NCI-H526 treated with DMSO at 0.1 percent for 48 hours (cell line): ENCODE measurements at regions not wholly inside any gene's neighbourhood (a gene's known extent, or its start where the extent isn't known, plus 50 kb on each side); places are given as distances from the start of the nearest gene placed in this dataset.

ENCODE experiments used
- DNase-seq: peaks from one replicate; lab custom pipeline; 2025; lab: John Stamatoyannopoulos, UW

GRCh38 chr2:8044046-8044594, 637.7 kb upstream of the ID2 start:
- no peak for DNase-seq

DNA sequence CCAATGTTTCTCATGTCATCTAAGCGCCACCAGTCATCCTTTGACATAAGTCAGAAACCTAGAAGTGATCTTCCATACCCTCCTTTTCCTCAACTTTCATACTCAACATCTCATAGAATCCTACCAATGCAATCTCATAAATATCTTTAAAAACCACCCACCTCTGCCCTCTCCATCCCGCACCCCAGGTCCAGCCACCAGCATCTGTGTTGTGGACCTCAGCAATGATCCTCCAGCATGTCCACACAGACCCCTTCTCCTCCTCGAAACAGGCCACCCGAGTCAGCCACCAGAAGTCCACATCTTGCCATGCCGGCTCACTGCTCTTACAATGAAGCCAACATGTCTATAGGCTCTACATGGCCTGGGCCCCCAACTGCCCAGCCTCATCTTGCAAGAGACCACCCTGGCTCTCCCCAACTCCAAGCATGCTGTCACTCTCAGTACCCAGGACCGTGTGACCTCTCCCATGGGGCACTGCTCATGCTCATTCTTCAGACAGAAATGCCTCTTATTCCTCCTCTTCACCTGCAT, 636.7 kb upstream of the ID2 start:
- DNase-seq, result no peak

- DNase-seq, result no peak
These were observed 635.0 kb upstream of the ID2 start for GRCh38 chr2:8046849-8047248.

GRCh38 chr2:8049176-8049575, 632.7 kb upstream of the ID2 start:
- no peak for DNase-seq

- DNase-seq, result no peak
These were observed 631.8 kb upstream of the ID2 start for GRCh38 chr2:8049851-8050571.

GRCh38 chr2:8053216-8053615, 628.6 kb upstream of the ID2 start:
- DNase-seq, result no peak

DNA sequence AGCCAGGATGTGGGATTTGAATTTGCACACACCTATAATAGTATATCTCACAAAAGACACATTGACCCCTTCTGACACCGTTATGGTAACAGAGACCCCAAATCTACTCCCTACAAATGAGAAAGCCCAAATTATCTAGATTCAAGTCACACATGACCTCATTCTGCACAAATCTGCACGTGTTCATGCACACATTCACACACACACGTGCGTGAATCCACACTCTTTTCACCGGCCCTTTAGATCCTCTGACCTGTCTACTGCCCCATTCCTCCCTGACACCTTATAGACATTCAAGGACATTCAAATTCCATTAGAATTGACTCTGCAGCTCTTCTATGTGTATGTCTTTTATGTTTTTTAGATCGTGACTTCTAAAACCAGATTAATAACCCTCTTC, 627.8 kb upstream of the ID2 start:
- no peak for DNase-seq

DNA sequence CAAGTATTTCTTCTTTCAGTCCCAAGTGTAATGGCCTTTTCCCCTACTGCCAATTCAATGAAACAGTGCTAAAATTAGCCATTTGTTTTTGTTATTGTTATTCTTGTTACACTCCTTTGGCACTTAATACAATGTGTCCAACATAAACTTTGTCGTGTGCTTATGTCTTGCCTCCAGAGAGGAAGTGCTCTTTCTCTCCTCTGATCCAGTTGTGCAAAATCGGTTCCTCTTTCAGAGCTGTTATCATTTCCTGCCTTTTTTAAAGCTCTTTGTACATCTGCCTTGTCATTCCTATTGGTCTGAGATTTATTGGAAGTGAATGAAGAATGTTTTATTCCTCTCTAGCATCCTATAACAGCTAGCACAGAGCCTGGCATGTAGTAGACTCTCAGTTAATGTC, 623.2 kb upstream of the ID2 start:
- no peak for DNase-seq

DNA sequence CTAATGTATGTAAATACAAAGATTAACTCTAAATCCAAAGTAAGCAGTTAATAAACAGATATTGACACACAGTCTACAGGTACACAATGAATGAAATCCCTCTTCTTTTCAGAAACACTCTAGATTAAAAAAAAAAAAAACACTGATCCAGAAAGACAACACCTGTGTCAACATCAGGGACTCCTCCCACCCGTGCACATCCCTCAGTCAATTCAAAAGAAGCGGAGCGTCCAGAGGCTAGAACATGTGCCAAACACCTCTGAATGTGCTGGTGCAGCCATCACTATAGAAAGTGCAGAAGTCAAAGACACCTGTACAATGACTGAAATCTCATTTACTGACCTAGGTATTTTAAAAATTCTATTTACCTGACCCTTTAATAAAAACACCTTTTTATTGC, 622.6 kb upstream of the ID2 start:
- no peak for DNase-seq

DNA sequence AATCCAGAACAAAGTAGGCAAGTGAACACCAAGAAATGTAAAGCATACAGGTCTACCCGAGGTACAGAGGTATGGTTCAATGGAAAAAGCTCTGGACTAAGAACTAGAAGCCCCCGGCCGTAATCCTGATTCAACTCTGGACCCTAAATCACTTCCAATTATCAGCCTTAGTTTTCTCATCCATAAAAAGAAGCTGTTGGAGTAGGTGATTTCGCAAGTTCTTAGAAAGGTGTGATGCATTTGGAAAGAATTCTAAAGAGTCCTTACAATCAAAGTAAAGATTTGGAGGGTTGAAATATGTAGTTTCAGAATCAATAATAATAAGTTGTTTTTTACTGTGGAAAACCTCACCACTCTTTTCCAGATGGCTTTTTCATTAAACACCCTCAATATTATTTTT, 622.1 kb upstream of the ID2 start:
- DNase-seq, result no peak

- DNase-seq, result no peak
These were observed 620.6 kb upstream of the ID2 start for GRCh38 chr2:8061219-8061618.

DNA sequence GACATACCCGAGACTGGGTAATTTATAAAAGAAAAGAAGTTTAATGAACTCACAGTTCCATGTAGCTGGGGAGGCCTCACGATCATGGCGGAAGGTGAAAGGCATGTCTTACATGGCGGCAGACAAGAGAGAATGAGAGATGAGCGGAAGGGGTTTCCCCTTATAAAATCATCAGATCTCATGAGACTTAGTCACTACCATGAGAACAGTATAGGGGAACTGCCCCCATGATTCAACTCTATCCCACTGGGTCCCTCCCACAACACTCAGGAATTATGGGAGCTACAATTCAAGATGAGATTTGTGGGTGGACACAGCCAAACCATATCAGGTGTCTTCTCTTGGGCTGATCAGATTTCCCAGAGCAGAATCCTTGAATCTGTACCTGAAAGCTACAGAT, 617.3 kb upstream of the ID2 start:
- no peak for DNase-seq

GRCh38 chr2:8065191-8065590, 616.7 kb upstream of the ID2 start:
- DNase-seq, result no peak

- DNase-seq, result no peak
These were observed 614.0 kb upstream of the ID2 start for GRCh38 chr2:8067784-8068336.

DNA sequence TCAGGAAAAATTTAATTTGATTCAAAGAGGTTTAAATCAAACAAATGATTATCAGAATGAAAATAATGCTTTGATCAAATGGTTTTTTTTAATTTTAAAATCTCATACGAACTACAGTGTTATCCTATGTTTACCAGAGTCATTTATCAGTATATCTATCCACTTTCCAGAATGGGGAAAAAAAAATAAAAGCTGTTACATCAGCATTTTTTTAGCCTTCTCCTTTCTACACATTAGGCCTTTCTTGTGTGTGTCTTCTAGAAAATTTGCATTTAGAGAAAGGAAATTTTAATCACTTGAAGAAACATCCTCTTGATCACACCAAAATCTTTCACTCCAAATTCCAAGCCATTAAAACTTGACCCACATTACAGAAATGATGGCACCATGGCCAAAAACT, 608.9 kb upstream of the ID2 start:
- no peak for DNase-seq

DNA sequence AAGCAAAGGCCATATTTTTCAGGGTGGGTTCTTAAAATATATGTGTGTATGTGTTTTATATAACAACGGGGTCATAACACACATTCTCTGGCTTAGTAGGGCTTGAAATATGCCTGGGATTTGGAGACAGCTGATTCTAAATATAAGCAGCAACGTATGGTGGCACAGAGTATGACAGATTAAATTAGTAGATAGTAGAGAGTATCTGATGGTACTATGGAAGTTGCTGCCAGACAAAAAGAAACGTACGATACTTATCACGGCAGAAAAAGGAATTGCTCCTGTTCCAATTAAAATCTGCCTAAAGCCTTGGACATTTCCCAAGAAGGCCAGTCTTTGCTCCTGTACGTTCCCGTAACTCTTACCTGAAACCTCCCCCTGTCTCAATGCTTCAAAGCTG, 607.9 kb upstream of the ID2 start:
- no peak for DNase-seq

DNA sequence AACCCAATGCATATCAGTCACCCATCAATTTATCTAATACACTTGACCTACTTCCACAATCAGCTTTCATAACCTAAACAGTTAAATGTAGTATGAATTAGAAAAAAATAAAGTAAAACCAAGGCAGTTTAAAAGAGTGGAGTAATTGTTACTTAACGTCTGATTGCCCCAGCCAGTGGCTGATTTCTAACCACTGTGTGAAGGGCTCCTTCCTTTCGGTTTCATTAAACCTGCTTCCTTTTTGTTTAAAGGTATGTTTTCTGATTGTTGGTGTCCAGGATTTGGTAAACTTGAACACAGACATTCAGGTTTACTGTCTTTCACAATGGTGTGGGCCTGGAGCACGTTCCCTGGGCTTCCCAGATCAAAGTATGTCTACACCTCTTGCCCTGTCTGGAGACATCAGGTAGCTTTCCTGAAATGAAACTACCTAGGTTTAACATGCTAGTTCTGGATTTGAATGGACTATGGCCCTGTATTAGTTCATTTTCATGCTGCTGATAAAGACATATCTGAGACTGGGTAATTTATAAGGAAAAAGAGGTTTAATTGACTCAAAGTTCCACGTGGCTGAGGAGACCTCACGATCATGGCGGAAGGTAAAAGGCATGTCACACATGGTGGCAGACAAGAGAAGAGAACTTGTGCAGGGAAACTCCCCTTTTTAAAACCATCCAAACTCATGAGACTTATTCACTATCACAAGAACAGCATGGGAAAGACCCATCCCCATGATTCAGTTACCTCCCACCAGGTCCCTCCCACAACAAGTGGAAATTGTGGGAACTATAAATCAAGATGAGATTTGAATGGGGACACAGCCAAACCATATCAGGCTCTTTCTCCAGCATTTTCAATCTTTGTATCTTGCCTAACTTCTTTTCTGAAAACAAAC, 605.2 kb upstream of the ID2 start:
- DNase-seq, result no peak

- DNase-seq, result no peak
These were observed 603.2 kb upstream of the ID2 start for GRCh38 chr2:8078705-8079104.

DNA sequence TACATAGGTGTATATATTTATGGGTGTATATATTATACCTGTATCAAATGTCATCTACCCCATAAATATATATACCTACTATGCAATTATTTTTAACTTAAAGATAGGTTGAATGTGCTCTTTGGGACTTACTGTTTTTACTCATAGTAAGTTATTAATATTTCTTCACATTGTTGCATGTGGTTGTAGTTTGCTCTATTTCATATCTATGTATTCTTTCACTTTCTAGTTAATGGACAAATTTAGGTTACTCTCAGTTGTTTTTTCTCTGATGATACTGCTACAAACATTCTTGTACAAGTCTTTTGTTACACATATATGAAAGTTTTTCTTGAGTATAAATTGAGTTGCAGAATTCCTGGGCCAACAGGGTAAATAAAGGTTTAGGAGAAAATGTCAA, 601.8 kb upstream of the ID2 start:
- DNase-seq, result no peak

- DNase-seq, result no peak
These were observed 600.7 kb upstream of the ID2 start for GRCh38 chr2:8081130-8081529.

GRCh38 chr2:8082840-8083239, 599.0 kb upstream of the ID2 start:
- DNase-seq, result no peak

DNA sequence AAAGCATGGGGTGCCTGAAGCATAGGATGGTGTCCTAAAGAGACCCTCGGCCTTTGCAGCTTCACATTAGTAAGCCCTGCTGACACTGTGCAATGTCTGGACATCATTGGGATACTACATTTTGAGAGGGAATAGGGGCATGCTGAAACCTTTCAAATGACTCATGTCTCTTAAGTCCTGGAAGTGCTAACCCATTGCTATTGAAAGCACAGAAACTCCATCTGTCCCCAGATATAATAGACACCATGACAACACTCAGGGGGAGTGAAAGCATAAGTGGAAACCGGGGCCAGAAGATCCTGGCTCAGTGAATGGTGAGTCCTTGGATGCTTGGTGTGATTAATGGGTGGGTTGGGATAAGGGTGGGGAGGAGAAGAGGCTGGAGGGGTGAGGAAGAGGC, 595.5 kb upstream of the ID2 start:
- DNase-seq, result no peak
